ENCODE measurements at regions not wholly inside any gene's neighbourhood (a gene's known extent, or its start where the extent isn't known, plus 50 kb on each side); places are given as distances from the start of the nearest gene placed in this dataset.

GRCh38 chr2:60659026-60659425 is 97.0 kb upstream of the PAPOLG start:
- DNase-seq = no peak

- DNase-seq = no peak
Observed at GRCh38 chr2:60661073-60661738, 94.9 kb upstream of the PAPOLG start.

DNA sequence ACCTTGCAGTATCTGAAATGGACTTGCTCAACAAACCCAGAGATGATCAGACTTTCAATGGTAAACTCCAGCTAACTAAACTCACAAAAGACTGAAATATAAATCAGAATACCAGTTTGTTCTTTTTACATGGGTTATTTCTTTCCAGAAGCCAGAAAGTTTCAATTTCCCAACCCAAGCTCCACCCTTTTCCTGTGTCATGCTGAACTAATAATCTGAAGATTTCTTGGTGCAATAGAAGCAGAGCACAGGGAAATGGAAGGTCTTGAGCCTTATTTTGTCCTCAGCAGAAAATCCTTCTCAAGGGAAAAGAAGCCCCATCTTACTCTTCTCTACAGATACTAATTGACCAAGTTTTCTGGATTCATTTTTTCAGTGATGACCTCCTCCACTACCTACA is 93.3 kb upstream of the PAPOLG start:
- no peak for DNase-seq

GRCh38 chr2:60671966-60672365 is 84.1 kb upstream of the PAPOLG start:
- no peak for DNase-seq

DNA sequence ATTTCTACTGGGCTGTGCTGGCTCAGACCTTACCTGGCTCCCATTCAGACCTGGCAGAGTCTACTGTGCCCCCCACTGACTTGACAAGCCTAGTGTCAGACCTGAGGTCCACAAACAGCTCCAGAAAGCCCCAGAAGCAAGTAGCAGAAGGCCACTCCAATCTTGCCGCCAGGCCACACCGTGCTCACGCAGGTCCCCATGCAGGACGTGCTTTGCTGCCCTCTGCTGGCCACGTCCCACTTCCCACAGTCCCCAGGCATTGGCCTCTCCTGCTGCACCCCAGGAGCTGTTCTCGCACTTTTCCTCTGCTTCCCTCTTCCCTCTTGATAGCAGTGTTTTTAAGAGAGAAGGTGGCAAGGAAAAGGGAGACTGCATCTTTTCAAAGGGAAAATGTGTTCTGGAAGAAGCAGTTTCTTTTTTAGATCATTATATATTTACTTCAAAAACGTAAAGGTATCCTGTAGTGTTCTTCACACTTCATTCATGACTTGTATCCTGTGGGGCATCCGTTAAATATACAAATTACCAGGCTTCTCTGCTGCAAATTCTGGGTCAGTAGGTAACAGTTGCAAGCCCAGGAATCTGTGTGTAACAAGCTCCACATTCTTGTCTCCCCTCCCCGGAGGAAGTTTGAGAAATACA is 81.4 kb upstream of the PAPOLG start:
- peak; percentile 60 for DNase-seq

DNA sequence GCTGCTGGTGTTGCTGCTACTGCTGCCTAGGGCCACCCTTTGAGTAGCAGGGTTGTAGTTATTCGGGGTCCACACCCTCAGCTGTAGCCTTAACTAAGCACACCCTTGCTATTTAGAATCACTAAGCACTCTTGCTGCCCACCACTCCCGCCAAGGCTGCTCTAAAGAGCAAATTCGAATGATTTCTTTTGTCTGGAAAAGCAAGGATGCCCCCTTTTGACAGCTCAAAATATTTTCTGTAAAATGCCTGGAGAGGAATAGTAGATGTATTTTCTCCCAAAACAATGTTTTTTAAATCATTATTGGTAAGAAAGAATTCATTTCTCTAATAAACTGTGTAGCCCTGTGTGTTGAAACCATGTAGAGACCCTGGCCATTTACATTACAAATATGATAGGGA is 80.8 kb upstream of the PAPOLG start:
- no peak for DNase-seq

GRCh38 chr2:60676706-60677330 is 79.2 kb upstream of the PAPOLG start:
- DNase-seq = no peak

GRCh38 chr2:60677356-60677755 is 78.7 kb upstream of the PAPOLG start:
- DNase-seq = no peak

- no peak for DNase-seq
Observed at GRCh38 chr2:60678551-60678950, 77.5 kb upstream of the PAPOLG start.

DNA sequence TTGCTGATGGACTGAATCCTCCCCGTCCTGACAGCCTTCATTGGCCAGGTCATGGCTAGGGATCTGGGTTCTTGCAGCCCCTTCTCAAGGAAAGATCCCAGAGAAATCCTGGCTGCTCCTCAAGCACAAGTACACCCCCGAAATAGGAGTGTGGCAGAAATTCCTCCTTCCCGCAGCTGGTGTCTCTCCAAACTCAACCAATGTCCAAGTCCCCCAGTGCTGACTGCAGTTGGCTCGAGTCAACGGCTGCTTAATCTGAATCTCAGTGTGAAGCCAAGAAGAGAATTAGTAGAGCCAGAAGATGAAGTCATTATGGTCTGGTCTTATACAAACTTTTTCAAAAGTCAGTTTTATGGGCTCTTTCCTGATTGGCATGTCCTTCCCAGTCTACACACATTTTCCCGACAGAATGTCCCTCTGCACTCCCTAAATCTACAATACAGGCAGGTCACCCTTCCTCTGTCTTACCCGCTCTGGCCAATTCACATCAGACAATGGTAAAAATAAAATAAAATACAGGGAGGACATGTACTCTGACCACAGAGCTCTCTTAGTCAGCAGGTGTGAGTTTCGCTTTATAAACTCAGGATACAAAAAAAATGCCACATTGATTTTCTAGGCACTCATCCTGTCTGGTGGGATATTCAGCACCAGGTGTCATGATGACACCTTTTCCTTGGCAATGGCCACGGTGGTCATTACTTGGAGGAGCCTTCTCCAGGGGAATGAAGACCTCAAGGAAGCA is 76.9 kb upstream of the PAPOLG start:
- DNase-seq = no peak

- DNase-seq = no peak
Observed at GRCh38 chr2:60693551-60693950, 62.5 kb upstream of the PAPOLG start.

- DNase-seq = no peak
Observed at GRCh38 chr2:60695793-60696192, 60.3 kb upstream of the PAPOLG start.

- no peak for DNase-seq
Observed at GRCh38 chr2:60699617-60700016, 56.5 kb upstream of the PAPOLG start.

DNA sequence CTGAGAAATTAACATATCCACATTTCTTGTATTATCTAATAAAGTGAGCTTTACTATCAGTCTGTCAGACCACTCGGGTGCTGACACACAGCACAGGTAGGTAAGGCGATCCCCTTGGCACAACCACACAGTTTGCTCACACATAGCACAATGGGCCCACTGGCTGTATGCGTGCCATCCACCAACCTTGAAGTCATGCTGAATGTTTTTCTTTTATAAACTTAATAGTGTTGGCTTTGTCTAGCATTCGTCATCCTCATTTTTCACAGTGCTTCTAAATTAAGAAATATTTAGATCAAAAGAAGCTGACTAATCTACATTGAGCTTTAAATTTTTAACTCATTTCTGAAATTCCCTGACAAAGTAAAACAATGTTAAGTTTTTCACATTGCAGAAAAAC is 50.0 kb upstream of the PAPOLG start:
- DNase-seq = no peak
